ENCODE measurements at regions not wholly inside any gene's neighbourhood (a gene's known extent, or its start where the extent isn't known, plus 50 kb on each side); places are given as distances from the start of the nearest gene placed in this dataset.
"Not testable (repeated sequence)": the region's sequence is repeated elsewhere in the genome, so short reads cannot be mapped to it uniquely, and the experiment has no call there.

GRCh38 chr14:36411951-36412350, 91.5 kb upstream of the MBIP start:
- not testable (repeated sequence) for DNase-seq (ENCODE audit: low read depth)

DNA sequence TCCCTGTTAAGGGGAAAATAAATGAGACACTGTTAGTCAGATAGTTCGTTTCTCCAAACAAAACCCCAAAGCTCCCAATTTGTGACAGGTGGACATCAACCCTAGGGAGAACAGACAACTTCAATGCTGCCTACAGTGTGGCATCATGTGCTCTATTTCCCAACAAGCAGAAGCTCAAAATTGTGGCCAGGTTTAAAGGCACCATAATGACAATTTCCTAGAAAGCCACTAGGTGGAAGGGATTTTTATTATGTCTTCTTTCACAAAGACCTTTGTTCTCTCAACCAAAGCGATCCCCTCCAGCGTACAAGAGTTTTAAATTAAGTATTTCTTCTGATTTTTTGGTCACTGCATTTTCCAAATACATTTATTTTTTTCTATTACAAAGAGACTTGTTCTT, 88.0 kb upstream of the MBIP start:
- DNase-seq (ENCODE audit: low read depth) = no peak

GRCh38 chr14:36405589-36406274, 85.3 kb upstream of the MBIP start:
- DNase-seq (ENCODE audit: low read depth) = no peak

DNA sequence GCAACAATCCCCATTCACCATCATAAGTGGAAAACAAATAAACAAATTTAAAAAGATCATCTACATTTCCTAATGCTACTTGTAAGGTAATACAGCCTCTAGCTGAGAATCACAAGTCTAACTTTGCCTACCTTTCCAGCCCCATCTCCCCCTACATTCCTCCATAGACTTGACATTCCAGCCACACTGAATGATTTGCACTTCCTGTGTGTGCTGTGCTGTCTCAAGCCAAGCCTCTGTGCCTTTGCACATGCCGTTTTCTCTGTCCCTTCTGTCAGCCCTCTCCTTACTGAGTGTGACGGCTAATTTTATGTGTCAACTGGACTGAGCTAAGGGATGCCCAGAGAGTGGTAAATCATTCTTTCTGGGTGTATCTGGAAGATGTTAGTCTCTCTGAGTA, 82.4 kb upstream of the MBIP start:
- DNase-seq (ENCODE audit: low read depth) = no peak

DNA sequence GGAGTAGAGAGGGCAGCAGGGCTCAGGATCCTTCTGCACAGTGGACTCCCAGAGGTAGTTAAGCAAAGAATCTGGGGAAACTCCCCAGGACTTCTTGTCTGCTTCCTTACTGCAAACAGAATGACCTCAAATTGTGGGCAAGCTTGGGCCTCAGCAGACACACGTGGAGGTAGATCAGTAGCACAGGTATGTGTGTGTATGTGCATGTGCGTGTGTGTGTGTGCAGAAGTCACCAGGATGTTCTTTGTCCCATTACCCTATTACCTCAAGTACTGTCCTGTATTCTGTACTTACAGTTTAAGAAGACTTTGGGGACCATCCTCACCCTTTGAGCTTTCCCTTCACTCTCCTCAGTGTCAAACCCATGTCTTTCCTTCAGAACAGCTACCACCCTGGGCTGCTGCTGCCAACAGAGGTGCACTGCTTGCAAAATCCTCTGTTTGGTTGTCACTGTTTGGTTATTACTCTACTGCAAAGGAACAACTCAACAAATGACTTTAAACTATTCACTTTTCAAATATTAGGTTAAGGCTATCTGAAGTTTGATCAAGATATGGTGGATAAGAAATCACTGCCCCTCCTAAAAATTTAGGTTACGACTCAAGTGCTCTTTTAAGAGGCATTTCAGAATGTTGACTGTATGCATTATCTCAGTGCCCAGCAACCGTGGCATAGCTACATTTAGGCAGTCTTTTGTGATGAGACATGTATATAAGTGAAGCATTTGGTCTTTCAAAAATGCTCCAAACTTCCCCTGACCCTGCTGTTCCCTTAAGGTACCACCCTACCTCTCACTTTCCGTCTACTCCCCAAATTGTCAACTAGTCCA, 78.2 kb upstream of the MBIP start:
- DNase-seq (ENCODE audit: low read depth) = no peak

DNA sequence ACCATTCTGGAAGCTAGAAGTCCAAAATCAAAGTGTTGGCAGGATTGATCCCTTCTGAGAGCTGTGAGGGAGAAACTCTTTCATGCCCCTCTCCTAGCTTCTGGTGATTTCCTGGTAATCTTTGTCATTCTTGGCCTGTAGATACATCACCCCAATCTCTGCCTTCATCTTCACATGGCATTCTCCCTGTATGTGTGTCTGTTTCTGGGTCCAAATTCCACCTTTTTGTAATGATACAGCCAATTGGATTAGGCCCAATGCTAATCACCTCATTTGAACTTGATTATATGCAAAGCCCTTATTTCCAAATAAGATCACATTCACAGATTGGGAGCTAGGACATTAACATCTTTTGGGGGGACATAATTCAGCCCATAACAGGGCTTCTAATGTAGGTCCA, 76.9 kb upstream of the MBIP start:
- DNase-seq (ENCODE audit: low read depth) = no peak

- no peak for DNase-seq (ENCODE audit: low read depth)
These were observed 76.4 kb upstream of the MBIP start for GRCh38 chr14:36396798-36397197.

- no peak for DNase-seq (ENCODE audit: low read depth)
These were observed 74.2 kb upstream of the MBIP start for GRCh38 chr14:36394593-36394992.

- no peak for DNase-seq (ENCODE audit: low read depth)
These were observed 70.3 kb upstream of the MBIP start for GRCh38 chr14:36390718-36391117.

- no peak for DNase-seq (ENCODE audit: low read depth)
These were observed 63.5 kb upstream of the MBIP start for GRCh38 chr14:36383767-36384431.

GRCh38 chr14:36373982-36374673, 53.7 kb upstream of the MBIP start:
- peak; percentile 46 for DNase-seq (ENCODE audit: low read depth)

All from stimulated activated CD8-positive, alpha-beta memory T cell treated with anti-CD3 and anti-CD28 coated beads, Interleukin-4, amount 100 ng/mL, for 24 hours (primary cell).